ENCODE measurements at regions not wholly inside any gene's neighbourhood (a gene's known extent, or its start where the extent isn't known, plus 50 kb on each side); places are given as distances from the start of the nearest gene placed in this dataset.

DNA sequence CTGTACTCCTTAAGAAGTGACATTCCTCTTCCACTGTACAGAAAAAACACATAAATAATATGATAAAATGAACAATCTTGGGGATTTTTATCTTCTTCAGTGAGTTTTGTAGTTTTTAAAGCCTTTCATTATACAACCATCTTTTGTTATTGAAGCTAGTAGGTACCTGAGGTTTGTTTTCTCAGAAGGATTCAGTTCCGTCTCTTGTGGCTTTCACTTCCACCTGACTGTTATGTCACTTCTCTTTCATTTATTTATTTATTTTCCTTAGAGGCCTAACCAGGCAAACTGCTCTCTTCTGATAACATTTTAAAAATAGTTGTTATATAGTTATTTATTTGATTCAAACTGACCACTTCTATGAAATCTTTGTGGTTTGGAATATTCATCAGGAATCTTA lies 464.2 kb downstream of the CCDC85A start:
- Histone ChIP-seq H3K9me3 (no peaks in the 10 kb centered on the region), H3K27me3 (no peaks in the 10 kb centered on the region), H3K4me3 (no peak overlapping the region), H3K27ac (no peak overlapping the region), H3K36me3 (no peaks in the 10 kb centered on the region), H3K4me1 (no peaks in the 10 kb centered on the region)
- DNase-seq (no peak), ATAC-seq (no peak)
- intact Hi-C loops (cut with DNase I), result no loop called here
- TF ChIP-seq, protein P1, sequence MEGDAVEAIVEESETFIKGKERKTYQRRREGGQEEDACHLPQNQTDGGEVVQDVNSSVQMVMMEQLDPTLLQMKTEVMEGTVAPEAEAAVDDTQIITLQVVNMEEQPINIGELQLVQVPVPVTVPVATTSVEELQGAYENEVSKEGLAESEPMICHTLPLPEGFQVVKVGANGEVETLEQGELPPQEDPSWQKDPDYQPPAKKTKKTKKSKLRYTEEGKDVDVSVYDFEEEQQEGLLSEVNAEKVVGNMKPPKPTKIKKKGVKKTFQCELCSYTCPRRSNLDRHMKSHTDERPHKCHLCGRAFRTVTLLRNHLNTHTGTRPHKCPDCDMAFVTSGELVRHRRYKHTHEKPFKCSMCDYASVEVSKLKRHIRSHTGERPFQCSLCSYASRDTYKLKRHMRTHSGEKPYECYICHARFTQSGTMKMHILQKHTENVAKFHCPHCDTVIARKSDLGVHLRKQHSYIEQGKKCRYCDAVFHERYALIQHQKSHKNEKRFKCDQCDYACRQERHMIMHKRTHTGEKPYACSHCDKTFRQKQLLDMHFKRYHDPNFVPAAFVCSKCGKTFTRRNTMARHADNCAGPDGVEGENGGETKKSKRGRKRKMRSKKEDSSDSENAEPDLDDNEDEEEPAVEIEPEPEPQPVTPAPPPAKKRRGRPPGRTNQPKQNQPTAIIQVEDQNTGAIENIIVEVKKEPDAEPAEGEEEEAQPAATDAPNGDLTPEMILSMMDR (IDR thresholded peaks at IDR 0.05), result no peak

DNA sequence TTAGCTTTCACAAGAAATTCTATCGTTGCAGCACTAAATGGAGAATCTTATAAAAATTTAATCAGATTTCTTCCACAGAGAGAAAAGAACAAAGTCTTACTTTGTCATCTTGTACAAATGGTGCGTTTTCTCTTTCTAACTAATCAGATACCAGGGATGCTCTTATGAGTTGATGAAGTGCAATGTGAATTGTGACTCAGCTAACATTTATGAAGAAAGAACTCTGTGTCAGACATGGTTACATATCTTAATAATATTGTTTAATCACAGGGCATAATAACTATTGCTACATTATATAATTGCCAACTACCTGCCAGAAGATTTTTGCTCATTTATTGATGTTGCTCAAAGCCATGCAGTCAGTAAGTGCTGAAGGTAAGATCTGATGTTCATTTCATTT lies 465.0 kb downstream of the CCDC85A start:
- intact Hi-C loops (cut with DNase I), result no loop called here
- Histone ChIP-seq H3K9me3 (no peaks in the 10 kb centered on the region), H3K36me3 (no peaks in the 10 kb centered on the region), H3K27ac (no peak overlapping the region), H3K27me3 (no peaks in the 10 kb centered on the region), H3K4me3 (no peak overlapping the region), H3K4me1 (no peaks in the 10 kb centered on the region)
- TF ChIP-seq, protein P1 (IDR thresholded peaks at IDR 0.05), result no peak
- no peak for ATAC-seq
- no peak for DNase-seq

DNA sequence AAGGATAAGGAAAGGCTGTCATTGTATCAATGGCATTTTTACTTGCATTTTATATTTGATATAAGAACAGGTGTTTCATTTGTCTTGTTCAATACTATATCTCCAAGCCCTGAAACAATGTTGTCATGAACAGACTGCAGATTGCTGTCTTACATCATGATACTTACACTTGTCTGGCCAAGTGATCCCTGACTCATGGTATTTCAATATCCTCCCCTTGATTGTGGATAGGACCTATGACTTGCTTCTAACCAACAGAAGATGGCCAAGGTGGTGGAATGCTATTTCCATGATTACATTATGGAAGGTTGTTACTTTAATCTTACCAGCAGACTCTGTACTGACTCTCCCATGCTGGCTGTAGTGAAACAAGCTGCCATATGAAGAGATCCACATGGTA lies 471.1 kb downstream of the CCDC85A start:
- no peak overlapping the region for H3K27ac ChIP-seq
- ATAC-seq (no peak), DNase-seq (no peak)
- intact Hi-C loops (cut with DNase I), result no loop called here
- TF ChIP-seq, protein P1 (IDR thresholded peaks at IDR 0.05), result no peak
- H3K27me3 ChIP-seq, result no peaks in the 10 kb centered on the region
- H3K4me3 ChIP-seq, result no peak overlapping the region
- no peaks in the 10 kb centered on the region for H3K4me1 ChIP-seq
- H3K36me3 ChIP-seq, result no peaks in the 10 kb centered on the region
- no peaks in the 10 kb centered on the region for H3K9me3 ChIP-seq

DNA sequence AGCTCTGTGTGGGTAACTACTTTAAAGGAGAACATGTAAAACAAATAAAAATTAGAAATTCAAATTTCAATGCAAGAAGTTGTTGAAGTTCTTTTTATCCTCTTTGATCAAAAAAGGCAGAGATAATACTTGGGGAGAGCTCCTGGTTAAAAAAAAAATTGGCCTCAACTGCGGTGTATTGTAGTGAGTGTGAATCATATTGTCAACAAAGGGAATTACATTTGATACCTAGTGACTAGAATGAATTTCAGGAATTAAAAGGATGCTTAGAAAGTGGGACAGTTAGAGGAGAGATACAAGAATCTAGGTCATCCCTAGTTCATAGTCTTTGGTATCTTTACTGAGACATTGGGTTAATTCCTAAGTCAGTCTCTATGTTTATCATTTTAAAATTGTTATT lies 473.0 kb downstream of the CCDC85A start:
- TF ChIP-seq, protein P1 (IDR thresholded peaks at IDR 0.05), result no peak
- ATAC-seq (no peak), DNase-seq (no peak)
- intact Hi-C loops (cut with DNase I), result no loop called here
- Histone ChIP-seq H3K27me3 (no peaks in the 10 kb centered on the region), H3K4me1 (no peaks in the 10 kb centered on the region), H3K4me3 (no peak overlapping the region), H3K36me3 (no peaks in the 10 kb centered on the region), H3K27ac (no peak overlapping the region), H3K9me3 (no peaks in the 10 kb centered on the region)

DNA sequence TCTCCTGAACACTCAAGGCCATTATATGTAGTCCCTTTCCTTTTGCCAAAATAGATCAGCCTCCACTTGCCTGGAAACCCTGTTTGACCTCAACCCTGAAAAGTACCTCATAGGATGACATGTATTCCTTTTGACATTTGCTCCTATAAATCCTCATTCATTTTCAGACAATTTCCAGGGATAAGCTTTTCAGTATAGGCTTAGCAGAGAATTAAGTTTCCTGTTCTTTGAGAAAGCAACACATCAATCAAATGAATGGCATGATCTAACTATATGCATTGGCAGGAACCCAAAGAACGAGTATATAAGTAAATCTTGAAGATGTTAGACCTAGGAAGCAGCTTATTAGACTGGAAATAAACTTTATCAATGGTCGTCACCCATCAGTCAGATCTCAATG lies 483.0 kb downstream of the CCDC85A start:
- Histone ChIP-seq H3K27me3 (no peaks in the 10 kb centered on the region), H3K36me3 (no peaks in the 10 kb centered on the region), H3K4me1 (no peaks in the 10 kb centered on the region), H3K4me3 (no peak overlapping the region), H3K9me3 (no peaks in the 10 kb centered on the region), H3K27ac (no peak overlapping the region)
- no peak for DNase-seq
- no peak for ATAC-seq
- intact Hi-C loops (cut with DNase I), result no loop called here
- TF ChIP-seq, protein P1 (IDR thresholded peaks at IDR 0.05), result no peak

DNA sequence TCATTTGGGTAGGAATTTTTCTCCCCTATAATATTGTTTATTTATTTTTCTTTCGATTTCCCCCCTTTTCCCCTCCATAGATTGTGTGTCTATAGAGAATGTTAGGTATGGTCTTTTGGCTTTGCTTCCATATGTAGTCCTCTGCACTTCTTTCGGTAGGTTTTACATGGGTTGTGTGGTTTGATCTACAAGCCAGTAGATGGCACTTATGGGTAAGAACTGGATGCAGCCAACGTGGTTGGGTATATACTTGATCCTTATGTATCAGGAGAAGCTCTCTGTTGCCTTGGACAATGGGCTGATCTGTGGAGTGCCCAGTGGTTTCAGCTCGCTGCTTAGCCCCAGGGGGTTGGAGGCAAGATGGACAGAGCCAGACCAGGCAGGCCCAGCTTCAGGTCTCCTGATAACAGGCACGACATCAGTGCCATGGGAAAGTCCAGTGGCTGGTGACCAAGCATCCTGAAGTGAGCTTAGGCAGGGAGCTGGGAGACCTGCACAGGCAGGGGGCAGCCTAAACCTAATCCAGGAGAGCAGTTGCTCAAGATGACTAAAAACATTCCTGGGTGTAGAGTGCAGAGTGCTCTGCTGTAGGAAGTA lies 488.3 kb downstream of the CCDC85A start:
- no peaks in the 10 kb centered on the region for H3K36me3 ChIP-seq
- no peak overlapping the region for H3K27ac ChIP-seq
- peaks cover 6% of the 10 kb centered on the region for H3K9me3 ChIP-seq
- no peaks in the 10 kb centered on the region for H3K27me3 ChIP-seq
- intact Hi-C loops (cut with DNase I), result no loop called here
- ATAC-seq (no peak), DNase-seq (no peak)
- TF ChIP-seq, protein P1 (IDR thresholded peaks at IDR 0.05), result no peak
- no peak overlapping the region for H3K4me3 ChIP-seq
- no peaks in the 10 kb centered on the region for H3K4me1 ChIP-seq
